DND-41 (cell line): ENCODE measurements at regions not wholly inside any gene's neighbourhood (a gene's known extent, or its start where the extent isn't known, plus 50 kb on each side); places are given as distances from the start of the nearest gene placed in this dataset.

Experiments
- EZH2 ChIP-seq: IDR thresholded peaks from 3 replicates; pipeline ENCODE4 v1.6.1; 2012; ENCODE audit warnings: borderline replicate concordance, low read depth, mild to moderate bottlenecking, moderate library complexity, low read length, inconsistent platforms; ENCODE audit not compliant: severe bottlenecking
- TF ChIP-seq, protein P1 (sequence below): IDR thresholded peaks from 2 replicates; pipeline ENCODE4 v1.5.1; 2012; ENCODE audit warnings: borderline replicate concordance, low read length, moderate library complexity, mild to moderate bottlenecking; ENCODE audit not compliant: poor library complexity, severe bottlenecking; ENCODE audit errors: extremely low read depth

DNA sequence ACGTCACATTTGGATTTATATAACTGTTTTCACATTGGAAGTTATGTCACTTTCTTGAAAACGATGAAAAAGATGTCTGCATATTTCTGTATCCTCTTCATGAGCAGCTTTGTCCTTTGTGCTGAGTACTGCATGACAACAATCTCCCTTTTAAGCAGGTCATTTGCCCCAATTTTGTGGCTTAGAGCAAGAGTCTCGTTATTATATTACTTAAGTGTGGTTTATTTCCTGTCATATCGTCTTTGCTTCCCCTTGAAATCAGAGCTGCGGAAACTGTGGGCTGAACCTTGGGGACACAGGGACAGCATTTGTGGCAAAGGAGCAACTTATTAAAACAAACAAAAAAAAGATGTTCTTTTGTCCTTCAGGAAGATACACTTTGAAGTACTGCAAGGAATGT, 254.0 kb upstream of the DSEL start:
- TF ChIP-seq, protein P1, sequence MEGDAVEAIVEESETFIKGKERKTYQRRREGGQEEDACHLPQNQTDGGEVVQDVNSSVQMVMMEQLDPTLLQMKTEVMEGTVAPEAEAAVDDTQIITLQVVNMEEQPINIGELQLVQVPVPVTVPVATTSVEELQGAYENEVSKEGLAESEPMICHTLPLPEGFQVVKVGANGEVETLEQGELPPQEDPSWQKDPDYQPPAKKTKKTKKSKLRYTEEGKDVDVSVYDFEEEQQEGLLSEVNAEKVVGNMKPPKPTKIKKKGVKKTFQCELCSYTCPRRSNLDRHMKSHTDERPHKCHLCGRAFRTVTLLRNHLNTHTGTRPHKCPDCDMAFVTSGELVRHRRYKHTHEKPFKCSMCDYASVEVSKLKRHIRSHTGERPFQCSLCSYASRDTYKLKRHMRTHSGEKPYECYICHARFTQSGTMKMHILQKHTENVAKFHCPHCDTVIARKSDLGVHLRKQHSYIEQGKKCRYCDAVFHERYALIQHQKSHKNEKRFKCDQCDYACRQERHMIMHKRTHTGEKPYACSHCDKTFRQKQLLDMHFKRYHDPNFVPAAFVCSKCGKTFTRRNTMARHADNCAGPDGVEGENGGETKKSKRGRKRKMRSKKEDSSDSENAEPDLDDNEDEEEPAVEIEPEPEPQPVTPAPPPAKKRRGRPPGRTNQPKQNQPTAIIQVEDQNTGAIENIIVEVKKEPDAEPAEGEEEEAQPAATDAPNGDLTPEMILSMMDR = no peak
- TF ChIP-seq EZH2 = no peak
